ENCODE measurements at regions not wholly inside any gene's neighbourhood (a gene's known extent, or its start where the extent isn't known, plus 50 kb on each side); places are given as distances from the start of the nearest gene placed in this dataset.

DNA sequence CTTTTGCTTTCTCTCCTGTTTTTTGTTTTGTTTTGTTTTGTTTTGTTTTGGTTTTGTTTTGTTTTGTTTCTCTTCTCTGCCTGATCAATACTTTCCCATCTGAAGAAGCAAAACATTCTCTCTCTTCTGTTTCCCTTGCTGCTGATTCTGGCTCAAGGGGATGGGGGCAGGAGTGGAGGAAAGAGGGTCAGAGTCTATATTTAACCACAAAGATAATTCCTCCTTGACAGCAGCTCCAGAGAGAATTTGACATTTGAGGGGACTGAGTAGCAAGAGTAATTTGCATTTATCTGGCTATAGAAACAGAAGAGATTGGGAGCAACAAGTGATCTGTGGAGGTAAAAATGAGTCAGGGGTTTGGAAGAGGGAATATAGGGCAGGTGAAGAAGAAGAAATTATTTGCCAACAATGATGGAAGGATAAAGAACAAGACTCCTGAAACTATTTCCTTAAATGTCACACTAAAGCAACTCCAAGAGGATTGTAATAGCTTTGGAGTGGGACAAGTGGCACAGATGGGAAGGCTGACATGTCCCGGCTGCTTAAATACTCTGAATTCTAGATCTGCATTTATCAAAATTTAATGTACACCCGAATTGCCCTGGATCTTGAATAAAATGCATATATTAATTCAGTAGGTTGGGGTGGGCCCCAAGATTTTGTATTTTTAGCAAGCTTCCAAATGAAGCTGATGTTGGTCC is 349.3 kb upstream of the PLXNA2 start:
- Histone ChIP-seq H3K4me3 (no peak overlapping the region), H3K36me3 (no peaks in the 10 kb centered on the region), H3K4me1 (peaks cover 0 to 3% (median 0%) of the 10 kb centered on the region in 4 donors), H3K9me3 (no peaks in the 10 kb centered on the region), H3K27ac (replicated peaks in 1 of 4) (no peak overlapping the region), H3K27me3 (no peaks in the 10 kb centered on the region)
- WGBS: 74% methylated on average over 2 of the region's 2 CpGs
- TF ChIP-seq, protein P1, sequence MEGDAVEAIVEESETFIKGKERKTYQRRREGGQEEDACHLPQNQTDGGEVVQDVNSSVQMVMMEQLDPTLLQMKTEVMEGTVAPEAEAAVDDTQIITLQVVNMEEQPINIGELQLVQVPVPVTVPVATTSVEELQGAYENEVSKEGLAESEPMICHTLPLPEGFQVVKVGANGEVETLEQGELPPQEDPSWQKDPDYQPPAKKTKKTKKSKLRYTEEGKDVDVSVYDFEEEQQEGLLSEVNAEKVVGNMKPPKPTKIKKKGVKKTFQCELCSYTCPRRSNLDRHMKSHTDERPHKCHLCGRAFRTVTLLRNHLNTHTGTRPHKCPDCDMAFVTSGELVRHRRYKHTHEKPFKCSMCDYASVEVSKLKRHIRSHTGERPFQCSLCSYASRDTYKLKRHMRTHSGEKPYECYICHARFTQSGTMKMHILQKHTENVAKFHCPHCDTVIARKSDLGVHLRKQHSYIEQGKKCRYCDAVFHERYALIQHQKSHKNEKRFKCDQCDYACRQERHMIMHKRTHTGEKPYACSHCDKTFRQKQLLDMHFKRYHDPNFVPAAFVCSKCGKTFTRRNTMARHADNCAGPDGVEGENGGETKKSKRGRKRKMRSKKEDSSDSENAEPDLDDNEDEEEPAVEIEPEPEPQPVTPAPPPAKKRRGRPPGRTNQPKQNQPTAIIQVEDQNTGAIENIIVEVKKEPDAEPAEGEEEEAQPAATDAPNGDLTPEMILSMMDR (IDR thresholded peaks at IDR 0.05): no peak
- TF ChIP-seq POLR2A (IDR thresholded peaks at IDR 0.05; ENCODE audit: low read depth) (no peak), EP300 (IDR thresholded peaks at IDR 0.05) (no peak), POLR2AphosphoS5 (IDR thresholded peaks at IDR 0.05) (no peak)
- intact Hi-C loops (cut with DNase I): no loop called here
- no peak for DNase-seq (ENCODE audit: extremely low spot score)

DNA sequence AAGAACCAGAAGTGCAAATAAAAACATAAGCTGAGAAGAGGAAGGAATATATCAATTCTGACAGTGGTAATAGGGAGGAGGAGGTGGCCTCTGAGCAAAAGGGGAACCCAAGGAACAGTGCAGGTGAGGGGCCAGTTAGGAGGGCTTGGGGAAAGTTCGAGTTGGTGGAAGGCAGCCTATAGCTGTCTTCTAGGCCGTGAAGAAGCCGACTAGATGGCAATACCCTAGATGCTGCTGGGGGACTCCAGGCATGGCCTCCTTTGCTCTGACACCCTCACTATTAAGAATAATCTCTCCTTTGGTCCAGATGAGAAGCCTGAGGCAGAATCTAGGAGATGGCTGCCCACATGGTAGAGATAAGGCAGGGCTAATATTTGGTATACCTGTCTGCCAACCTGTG is 351.1 kb upstream of the PLXNA2 start:
- Histone ChIP-seq H3K27me3 (no peaks in the 10 kb centered on the region), H3K36me3 (no peaks in the 10 kb centered on the region), H3K9me3 (no peaks in the 10 kb centered on the region), H3K4me1 (peaks cover 0 to 3% (median 0%) of the 10 kb centered on the region in 4 donors), H3K4me3 (no peak overlapping the region), H3K27ac (replicated peaks in 1 of 4) (no peak overlapping the region)
- WGBS: 90% methylated on average over 3 of the region's 3 CpGs
- intact Hi-C loops (cut with DNase I): no loop called here
- peak; percentile 85 for DNase-seq (ENCODE audit: extremely low spot score)
- no peak for TF ChIP-seq POLR2A (IDR thresholded peaks at IDR 0.05; ENCODE audit: low read depth)

DNA sequence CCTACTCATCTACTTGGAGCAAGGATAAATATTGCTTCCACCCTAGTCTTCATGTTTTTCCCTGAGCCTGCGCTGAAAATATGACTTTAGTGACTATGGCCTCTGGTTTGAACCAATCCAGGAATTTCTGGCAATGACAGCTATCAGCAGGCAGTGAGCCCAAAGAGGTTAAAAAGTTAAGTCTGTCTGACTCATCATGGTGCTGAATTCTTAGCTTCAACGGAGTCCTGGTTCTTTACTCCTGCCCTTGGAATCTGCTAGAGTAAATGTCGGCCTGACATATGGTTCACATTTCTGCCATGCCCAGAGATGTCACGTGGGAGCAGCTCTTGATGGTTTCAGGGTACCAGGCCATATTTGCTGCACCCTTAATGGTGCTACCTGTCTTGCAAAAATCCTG is 351.6 kb upstream of the PLXNA2 start:
- 48% methylated on average over 4 of the region's 4 CpGs for WGBS
- Histone ChIP-seq H3K36me3 (no peaks in the 10 kb centered on the region), H3K27me3 (no peaks in the 10 kb centered on the region), H3K9me3 (no peaks in the 10 kb centered on the region), H3K4me1 (peaks cover 0 to 3% (median 0%) of the 10 kb centered on the region in 4 donors), H3K27ac (replicated peaks in 1 of 4) (no peak overlapping the region), H3K4me3 (no peak overlapping the region)
- TF ChIP-seq POLR2AphosphoS5 (IDR thresholded peaks at IDR 0.05) (no peak), EP300 (IDR thresholded peaks at IDR 0.05) (no peak), POLR2A (IDR thresholded peaks at IDR 0.05; ENCODE audit: low read depth) (no peak)
- TF ChIP-seq, protein P1 (IDR thresholded peaks at IDR 0.05): no peak
- peak; percentile 55 for DNase-seq (ENCODE audit: extremely low spot score)
- intact Hi-C loops (cut with DNase I): no loop called here

DNA sequence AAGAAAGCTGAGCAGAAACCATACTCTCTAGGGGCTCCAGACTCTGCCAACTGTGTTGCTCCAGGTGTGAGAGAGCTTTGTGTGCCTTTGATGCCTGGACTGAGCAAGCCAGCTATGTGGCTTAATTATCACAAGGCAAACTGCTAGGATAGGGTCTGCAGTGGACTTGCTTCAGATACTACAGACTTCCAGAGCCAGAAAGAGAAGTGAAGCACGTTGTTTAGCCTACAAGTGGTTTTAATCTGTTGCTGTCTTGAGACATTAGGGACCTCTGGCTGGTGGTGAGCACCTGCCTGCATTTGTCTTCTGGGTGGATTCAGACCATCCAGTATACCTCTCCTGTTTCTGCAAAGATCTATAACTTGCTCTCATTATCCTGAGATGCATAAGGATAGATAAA is 353.4 kb upstream of the PLXNA2 start:
- intact Hi-C loops (cut with DNase I): no loop called here
- 73% methylated on average over 1 of the region's 1 CpG for WGBS
- DNase-seq (ENCODE audit: extremely low spot score): peak; percentile 75
- Histone ChIP-seq H3K4me3 (no peak overlapping the region), H3K4me1 (peaks cover 0 to 6% (median 4%) of the 10 kb centered on the region in 4 donors), H3K36me3 (no peaks in the 10 kb centered on the region), H3K27me3 (no peaks in the 10 kb centered on the region), H3K27ac (replicated peaks in 1 of 4) (no peak overlapping the region), H3K9me3 (no peaks in the 10 kb centered on the region)
- TF ChIP-seq, protein P1 (IDR thresholded peaks at IDR 0.05): no peak
- TF ChIP-seq EP300 (IDR thresholded peaks at IDR 0.05): no peak
- TF ChIP-seq POLR2A (IDR thresholded peaks at IDR 0.05; ENCODE audit: low read depth): no peak
- TF ChIP-seq POLR2AphosphoS5 (IDR thresholded peaks at IDR 0.05): no peak

DNA sequence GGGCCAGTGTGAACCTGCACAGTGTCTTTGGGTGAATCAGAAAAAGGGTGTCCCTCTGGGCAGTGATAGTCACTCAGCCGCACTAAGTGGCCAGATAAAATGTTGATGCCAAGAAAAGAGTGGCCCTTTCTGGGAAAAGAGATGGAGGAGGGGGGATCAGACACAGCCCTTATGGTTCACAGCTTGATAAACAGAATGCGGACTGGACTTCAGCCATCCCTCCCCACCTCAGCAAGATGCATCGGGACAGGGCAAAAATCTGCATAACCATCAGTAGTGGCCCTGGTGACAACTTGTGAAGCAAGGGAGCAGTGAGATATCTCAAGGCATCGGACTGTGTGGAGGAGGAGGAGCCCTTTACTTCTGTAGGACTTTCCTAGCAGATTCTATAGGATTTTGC is 353.8 kb upstream of the PLXNA2 start:
- Histone ChIP-seq H3K36me3 (no peaks in the 10 kb centered on the region), H3K27ac (replicated peaks in 1 of 4) (no peak overlapping the region), H3K4me3 (no peak overlapping the region), H3K9me3 (no peaks in the 10 kb centered on the region), H3K4me1 (peaks cover 0 to 6% (median 4%) of the 10 kb centered on the region in 4 donors), H3K27me3 (no peaks in the 10 kb centered on the region)
- intact Hi-C loops (cut with DNase I): no loop called here
- TF ChIP-seq, protein P1 (IDR thresholded peaks at IDR 0.05): no peak
- TF ChIP-seq POLR2AphosphoS5 (IDR thresholded peaks at IDR 0.05) (no peak), EP300 (IDR thresholded peaks at IDR 0.05) (no peak), POLR2A (IDR thresholded peaks at IDR 0.05; ENCODE audit: low read depth) (no peak)
- 86% methylated on average over 4 of the region's 4 CpGs for WGBS
- DNase-seq (ENCODE audit: extremely low spot score): peak; percentile 78
